HG03095 (cell line): ENCODE measurements at regions not wholly inside any gene's neighbourhood (a gene's known extent, or its start where the extent isn't known, plus 50 kb on each side); places are given as distances from the start of the nearest gene placed in this dataset.
"Not testable (repeated sequence)": the region's sequence is repeated elsewhere in the genome, so short reads cannot be mapped to it uniquely, and the experiment has no call there.

Experiments
- ATAC-seq: cut with Tn5 transposase; IDR thresholded peaks from one replicate; pipeline ENCODE4 v1.9.1; 2021; ENCODE audit warnings: moderate library complexity; ENCODE audit not compliant: unreplicated experiment

GRCh38 chr12:131447636-131448035 is 263.3 kb upstream of the SFSWAP start:
- ATAC-seq: not testable (repeated sequence)

DNA sequence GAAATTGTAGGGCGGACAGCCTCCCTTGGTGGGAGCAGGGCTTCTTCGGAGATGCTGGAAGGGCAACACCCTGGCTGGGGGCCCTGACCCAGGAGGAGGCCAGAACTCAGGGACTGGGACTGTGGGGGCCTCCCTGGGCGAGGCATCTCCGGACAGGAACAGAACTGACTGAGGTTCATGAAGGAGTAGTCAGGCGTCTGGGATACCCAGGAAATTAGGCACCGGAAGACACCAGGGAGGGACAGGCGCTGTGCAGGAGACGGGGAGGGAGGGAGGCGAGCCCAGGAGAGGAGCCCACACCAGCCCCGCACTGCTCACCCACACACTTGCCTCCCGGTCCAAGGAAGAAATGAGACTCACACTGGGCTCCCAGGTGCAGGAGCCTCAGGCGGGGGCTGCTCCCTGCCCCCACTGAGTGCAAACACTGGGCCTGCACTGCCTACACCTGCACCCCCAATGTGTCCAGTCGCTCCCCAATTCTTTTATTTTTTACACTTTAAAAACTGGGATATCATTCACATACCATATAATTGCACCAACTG is 262.6 kb upstream of the SFSWAP start:
- no peak for ATAC-seq

DNA sequence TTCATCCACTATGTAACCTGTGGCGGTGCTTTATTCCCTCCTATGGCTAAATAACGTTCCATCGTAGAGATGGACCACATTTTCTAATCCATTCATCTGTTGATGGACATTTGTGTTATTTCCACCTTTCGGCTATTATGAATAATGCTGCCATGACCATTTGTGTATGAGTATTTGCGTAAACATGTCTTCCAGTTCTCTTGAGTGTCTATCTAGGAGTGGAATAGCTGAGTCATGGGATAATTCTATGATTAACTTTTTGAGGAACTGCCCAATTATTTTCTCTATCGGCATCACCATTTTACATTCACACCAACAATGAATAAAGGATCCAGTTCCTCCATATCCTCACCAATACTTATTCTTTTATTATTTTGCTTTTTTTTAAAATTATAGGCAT is 261.9 kb upstream of the SFSWAP start:
- ATAC-seq: no peak

DNA sequence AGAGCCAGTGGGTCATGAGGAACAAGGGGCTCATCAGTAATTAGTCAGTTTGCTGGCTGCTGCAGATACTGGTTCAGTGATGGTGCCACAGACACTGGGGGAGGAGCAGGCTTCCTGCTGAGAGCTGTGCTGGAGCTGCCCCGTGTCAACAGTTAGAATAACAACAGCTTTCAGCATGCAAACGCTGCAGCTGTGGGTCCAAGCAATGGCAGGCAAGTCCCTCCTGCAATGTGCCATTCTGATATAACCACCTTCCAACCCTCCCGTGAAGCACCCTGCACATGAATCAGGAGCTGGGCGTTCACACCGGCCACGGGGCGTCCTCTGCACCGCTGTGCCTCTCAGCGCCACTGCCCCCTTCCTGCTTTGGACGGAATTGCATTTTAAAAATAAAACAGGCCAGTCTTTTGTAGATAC is 258.4 kb upstream of the SFSWAP start:
- ATAC-seq: no peak

GRCh38 chr12:131454418-131455217 is 256.3 kb upstream of the SFSWAP start:
- peak; percentile 83 for ATAC-seq

- ATAC-seq: no peak
Observed at GRCh38 chr12:131455218-131455506, 255.7 kb upstream of the SFSWAP start.

GRCh38 chr12:131455581-131456110 is 255.2 kb upstream of the SFSWAP start:
- no peak for ATAC-seq

DNA sequence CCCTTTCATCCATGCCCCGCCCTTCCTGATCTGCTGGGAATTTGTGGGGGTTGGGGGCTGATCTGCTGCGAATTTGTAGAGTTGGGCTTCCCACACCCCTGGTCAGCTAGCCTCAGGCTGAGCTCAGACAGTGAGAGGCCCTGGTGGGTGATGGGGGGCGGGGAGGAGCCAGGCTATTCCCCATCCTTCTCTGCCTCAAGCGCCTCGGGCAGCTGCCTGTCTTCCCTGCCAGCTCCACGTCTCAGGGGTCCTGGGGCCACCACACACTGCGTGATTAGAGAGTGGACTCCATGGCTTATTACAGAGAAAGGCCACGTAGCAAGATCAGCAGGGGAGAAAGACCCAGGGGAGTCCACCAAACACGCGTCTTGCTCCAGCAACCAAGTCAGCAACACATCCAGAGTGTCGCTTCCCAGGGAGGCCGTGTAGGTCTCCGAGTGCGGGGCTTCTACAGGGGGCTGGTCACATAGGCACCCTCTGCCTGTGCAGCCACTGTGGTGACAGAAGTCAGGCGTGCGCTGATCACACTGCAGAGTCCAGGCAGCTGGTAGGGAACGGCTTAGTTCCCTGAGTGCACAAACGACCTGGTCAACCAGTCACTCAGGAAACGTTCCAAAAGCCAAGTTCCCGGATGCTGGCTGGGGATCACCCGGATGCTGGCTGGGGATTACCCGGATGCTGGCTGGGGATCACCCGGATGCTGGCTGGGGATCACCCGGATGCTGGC is 254.4 kb upstream of the SFSWAP start:
- ATAC-seq: no peak

GRCh38 chr12:131457028-131457310 is 253.9 kb upstream of the SFSWAP start:
- ATAC-seq: no peak

- ATAC-seq: no peak
Observed at GRCh38 chr12:131457331-131458047, 253.4 kb upstream of the SFSWAP start.

DNA sequence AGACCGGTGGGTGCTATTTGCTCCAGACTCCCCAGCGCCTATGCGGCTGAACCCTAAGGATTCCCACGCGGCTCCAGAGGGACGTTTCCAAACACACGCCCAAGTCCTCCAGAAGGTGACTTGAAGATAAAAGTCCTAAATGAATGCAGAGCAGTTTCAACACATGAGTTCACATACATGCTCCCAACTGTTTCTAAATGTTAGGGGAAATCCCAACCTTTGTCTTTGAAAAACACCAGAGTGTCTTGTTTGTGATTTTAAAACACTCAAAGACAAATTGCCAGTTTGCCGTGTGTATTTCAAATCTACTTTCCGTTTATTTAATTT is 252.9 kb upstream of the SFSWAP start:
- ATAC-seq: no peak

DNA sequence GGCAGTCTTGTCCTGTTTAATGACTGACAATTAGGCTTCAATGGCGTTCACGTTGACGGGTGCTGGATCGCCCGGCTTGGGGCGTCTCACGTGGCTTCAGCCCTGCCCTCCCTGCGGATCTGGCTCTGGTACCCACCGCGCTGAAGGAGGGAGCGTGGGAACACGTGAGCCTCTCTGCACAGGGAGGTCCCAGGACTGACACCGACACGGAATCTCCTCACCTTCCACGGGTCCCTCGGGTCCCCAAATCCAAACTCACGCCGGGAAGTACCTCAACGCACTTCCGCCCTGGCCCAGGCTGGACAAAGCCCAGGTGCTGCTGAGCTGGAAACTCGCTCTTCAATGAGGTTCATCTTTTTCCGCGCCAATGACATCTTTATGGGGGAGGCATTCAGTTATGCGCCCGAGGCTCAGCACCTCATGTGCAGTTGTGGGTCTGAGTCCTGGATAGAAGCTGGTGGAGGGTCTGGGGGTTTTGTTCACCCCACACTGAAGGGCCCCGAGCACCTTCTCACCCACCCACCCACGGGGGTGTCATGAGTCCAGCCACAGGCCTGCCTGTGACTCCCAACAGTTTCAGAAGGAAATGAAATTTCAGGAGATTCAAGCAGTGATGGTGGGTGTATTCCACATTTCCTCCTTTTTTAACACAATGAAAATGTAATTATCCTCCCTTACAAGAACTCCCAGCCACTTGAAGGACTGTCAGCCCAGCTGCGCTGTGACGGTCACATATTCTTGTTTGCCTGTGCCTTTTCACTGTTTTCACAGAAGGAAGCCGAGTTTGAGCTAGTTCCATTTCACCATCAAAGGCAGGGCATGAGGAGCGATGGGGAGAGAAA is 251.7 kb upstream of the SFSWAP start:
- ATAC-seq: no peak

DNA sequence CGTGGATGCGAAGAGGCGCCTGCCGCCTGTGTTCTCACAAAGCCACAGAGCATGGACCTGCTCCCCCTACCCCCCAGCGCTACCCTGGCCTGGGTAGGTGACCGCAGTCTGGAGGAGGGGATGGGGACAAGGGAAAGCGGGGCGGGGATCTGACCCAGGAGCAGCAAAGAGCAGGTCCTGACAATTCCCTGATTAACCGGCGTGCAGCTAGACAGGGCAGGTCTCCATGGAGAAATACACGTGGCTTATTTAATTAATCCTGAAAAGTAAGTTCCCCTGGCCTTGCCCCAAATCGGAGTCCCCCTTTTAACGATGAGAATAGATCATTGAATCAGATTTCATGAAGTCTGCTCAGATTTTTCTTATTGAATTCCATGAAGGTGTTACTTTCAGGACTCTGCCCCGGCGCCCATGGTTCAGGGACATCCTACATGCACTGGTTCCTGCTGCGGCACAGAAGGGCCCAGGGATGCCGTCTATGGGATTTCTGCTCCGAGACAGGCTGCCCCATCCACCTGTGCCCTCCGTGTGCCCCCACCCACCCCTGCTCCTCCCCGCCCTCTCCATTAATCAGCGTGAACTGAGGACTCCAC is 251.0 kb upstream of the SFSWAP start:
- ATAC-seq: no peak

GRCh38 chr12:131460520-131460919 is 250.4 kb upstream of the SFSWAP start:
- ATAC-seq: no peak

GRCh38 chr12:131461096-131461495 is 249.8 kb upstream of the SFSWAP start:
- no peak for ATAC-seq

GRCh38 chr12:131463174-131463573 is 247.7 kb upstream of the SFSWAP start:
- no peak for ATAC-seq

DNA sequence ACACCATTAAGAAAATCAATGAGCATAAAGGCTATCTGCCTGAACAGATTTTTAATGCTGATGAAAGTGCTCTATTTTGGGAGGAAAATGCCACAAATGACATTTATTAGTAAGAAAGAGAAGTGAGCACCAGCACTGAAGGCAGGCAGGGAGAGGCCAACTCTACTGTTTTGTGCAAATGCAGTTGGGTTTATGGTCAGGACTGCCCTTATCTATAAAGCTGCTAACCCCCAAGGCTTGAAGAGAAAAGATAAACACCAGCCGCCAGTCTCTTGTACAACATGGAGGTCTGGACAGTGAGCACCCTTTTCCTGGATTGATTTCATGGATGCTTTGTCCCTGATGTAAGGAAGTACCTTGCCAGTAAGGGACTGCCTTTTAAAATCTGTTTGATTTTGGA is 246.8 kb upstream of the SFSWAP start:
- no peak for ATAC-seq

- no peak for ATAC-seq
Observed at GRCh38 chr12:131466306-131466705, 244.6 kb upstream of the SFSWAP start.

GRCh38 chr12:131466932-131467331 is 244.0 kb upstream of the SFSWAP start:
- no peak for ATAC-seq

DNA sequence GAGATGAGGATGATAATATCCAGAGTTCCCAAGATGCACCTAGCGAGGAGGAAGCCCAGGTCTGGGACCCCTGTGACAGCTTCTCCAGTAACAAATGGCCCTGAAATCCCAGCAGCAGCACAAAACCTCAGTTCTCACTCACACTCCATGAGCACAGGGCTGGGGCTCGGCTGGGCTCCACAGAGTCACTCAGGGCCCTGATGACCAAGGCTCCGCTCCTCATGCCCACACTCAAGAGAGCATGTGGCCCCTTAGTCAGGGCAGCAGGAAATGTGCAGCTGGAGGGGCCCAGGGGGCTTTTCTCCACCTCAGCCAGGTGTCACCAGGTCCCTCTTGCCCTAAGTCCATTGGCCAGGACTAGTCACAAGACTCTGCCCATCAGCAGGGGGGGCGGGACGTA is 242.7 kb upstream of the SFSWAP start:
- no peak for ATAC-seq

DNA sequence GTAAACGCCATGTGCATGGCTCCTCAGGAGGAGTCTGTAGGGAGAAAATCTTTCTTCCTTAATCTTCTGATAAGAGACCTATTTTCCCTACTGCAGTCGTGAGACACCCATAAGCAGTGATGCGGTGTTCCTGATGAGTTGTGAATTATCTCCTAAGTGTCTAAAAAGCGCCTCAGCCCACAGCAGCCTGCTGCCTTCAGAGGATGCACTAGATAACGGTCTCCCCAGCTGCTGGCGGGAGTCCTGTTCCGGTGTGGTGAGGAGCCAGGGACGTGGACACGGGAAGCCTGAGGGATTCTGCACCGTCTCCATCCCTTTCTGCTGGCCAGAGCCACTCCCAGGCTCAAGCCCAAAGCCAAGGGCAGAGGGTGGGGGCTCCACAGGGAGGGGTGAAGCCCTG is 240.9 kb upstream of the SFSWAP start:
- ATAC-seq: not testable (repeated sequence)
